Neural cell (in vitro differentiated cells): ENCODE measurements at regions not wholly inside any gene's neighbourhood (a gene's known extent, or its start where the extent isn't known, plus 50 kb on each side); places are given as distances from the start of the nearest gene placed in this dataset.

Experiments used
- H2AFZ ChIP-seq: fragments of 200-600, 300-800 bp; sonication (generic), shearing (Covaris generic); 2 replicates; pipeline ENCODE4 v1.6.0; 2014; ENCODE audit warnings: low read depth, mild to moderate bottlenecking, antibody characterized with exemption, low read length, moderate library complexity
- H3F3A ChIP-seq: fragments of 200-600 bp; shearing (Covaris generic); 2 replicates; pipeline ENCODE4 v1.6.1; 2016; ENCODE audit warnings: mild to moderate bottlenecking, moderate library complexity, mixed read lengths, antibody characterized with exemption, low read length; ENCODE audit not compliant: insufficient read depth, poor library complexity, severe bottlenecking
- H3K27ac ChIP-seq: fragments of 200-600, 300-800 bp; sonication (generic), shearing (Covaris generic); 2 replicates; pipeline ENCODE4 v1.5.1; 2014; ENCODE audit warnings: mild to moderate bottlenecking, low read length, moderate library complexity
- H3K27me3 ChIP-seq: fragments of 300-800, 200-600 bp; sonication (generic), shearing (Covaris generic); 2 replicates; pipeline ENCODE4 v1.6.0; 2014; ENCODE audit warnings: mild to moderate bottlenecking, low read depth, low read length, moderate library complexity; ENCODE audit not compliant: insufficient read depth
- H3K36me3 ChIP-seq: fragments of 300-800, 200-600 bp; sonication (generic), shearing (Covaris generic); 2 replicates; pipeline ENCODE4 v1.5.1; 2014; ENCODE audit warnings: mild to moderate bottlenecking, antibody characterized with exemption, low read length, moderate library complexity; ENCODE audit not compliant: insufficient read depth
- H3K4me2 ChIP-seq: fragments of 300-800, 200-600 bp; sonication (generic), shearing (Covaris generic); 2 replicates; pipeline ENCODE4 v1.6.0; 2014; ENCODE audit warnings: mild to moderate bottlenecking, low read length
- H3K4me3 ChIP-seq: fragments of 300-800, 200-600 bp; sonication (generic), shearing (Covaris generic); 2 replicates; pipeline ENCODE4 v1.5.1; 2014; ENCODE audit warnings: mild to moderate bottlenecking, low read length, moderate library complexity
- H3K79me2 ChIP-seq: fragments of 200-600 bp; shearing (Covaris generic); replicated peaks from 2 replicates; pipeline ENCODE4 v1.6.0; 2014; ENCODE audit warnings: mild to moderate bottlenecking, low read length, moderate library complexity; ENCODE audit not compliant: insufficient read depth
- H3K9ac ChIP-seq: fragments of 300-800, 200-600 bp; sonication (generic), shearing (Covaris generic); 2 replicates; pipeline ENCODE4 v1.6.1; 2016; ENCODE audit warnings: mild to moderate bottlenecking, low read length, mixed read lengths
- H3K9me2 ChIP-seq: fragments of 200-600 bp; shearing (Covaris generic); 2 replicates; pipeline ENCODE4 v1.6.1; 2016; ENCODE audit warnings: mild to moderate bottlenecking, low read length, mixed read lengths; ENCODE audit not compliant: insufficient read depth
- H3K9me3 ChIP-seq: fragments of 200-600, 300-800 bp; sonication (generic), shearing (Covaris generic); 2 replicates; pipeline ENCODE4 v1.6.1; 2016; ENCODE audit warnings: mild to moderate bottlenecking, mixed run types, low read length, moderate library complexity, mixed read lengths
- H4K20me1 ChIP-seq: fragments of 200-600 bp; shearing (Covaris generic); 2 replicates; pipeline ENCODE4 v1.6.1; 2016; ENCODE audit warnings: mild to moderate bottlenecking, mixed run types; ENCODE audit not compliant: insufficient read depth
- CTCF ChIP-seq: fragments of 450-650 bp; IDR thresholded peaks from 2 replicates; pipeline ENCODE4 v1.5.1; 2014; ENCODE audit warnings: antibody characterized with exemption, mild to moderate bottlenecking, moderate library complexity; ENCODE audit not compliant: poor library complexity, severe bottlenecking
- EP300 ChIP-seq: fragments of 450-650 bp; conservative IDR thresholded peaks from 2 replicates; pipeline ENCODE4 v1.6.1; 2014; ENCODE audit warnings: antibody characterized with exemption, mild to moderate bottlenecking, moderate library complexity; ENCODE audit not compliant: poor library complexity, severe bottlenecking
- EZH2 ChIP-seq: fragments of 200-600, 300-800 bp; shearing (Covaris generic), sonication (generic); IDR thresholded peaks from 2 replicates; pipeline ENCODE4 v1.6.1; 2014; ENCODE audit warnings: antibody characterized with exemption, low read length, borderline replicate concordance, mild to moderate bottlenecking; ENCODE audit not compliant: insufficient read depth, poor library complexity, severe bottlenecking
- MXI1 ChIP-seq: fragments of 450-650 bp; conservative IDR thresholded peaks from 2 replicates; pipeline ENCODE4 v1.6.1; 2014; ENCODE audit warnings: antibody characterized with exemption, mild to moderate bottlenecking; ENCODE audit not compliant: poor library complexity, severe bottlenecking
- POLR2AphosphoS5 ChIP-seq: IDR thresholded peaks from 2 replicates; pipeline ENCODE4 v1.6.1; 2012
- RAD21 ChIP-seq: fragments of 450-650 bp; conservative IDR thresholded peaks from 2 replicates; pipeline ENCODE4 v1.6.1; 2014; ENCODE audit warnings: antibody characterized with exemption, mild to moderate bottlenecking, moderate library complexity
- REST ChIP-seq: IDR thresholded peaks from 2 replicates; pipeline ENCODE4 v1.6.1; 2012; ENCODE audit warnings: borderline replicate concordance
- SMC3 ChIP-seq: fragments of 450-650 bp; conservative IDR thresholded peaks from 2 replicates; pipeline ENCODE4 v1.6.1; 2014; ENCODE audit warnings: antibody characterized with exemption, mild to moderate bottlenecking, moderate library complexity; ENCODE audit not compliant: poor library complexity
- TAF1 ChIP-seq: IDR thresholded peaks from 2 replicates; pipeline ENCODE4 v1.6.1; 2012; ENCODE audit warnings: low read depth

DNA sequence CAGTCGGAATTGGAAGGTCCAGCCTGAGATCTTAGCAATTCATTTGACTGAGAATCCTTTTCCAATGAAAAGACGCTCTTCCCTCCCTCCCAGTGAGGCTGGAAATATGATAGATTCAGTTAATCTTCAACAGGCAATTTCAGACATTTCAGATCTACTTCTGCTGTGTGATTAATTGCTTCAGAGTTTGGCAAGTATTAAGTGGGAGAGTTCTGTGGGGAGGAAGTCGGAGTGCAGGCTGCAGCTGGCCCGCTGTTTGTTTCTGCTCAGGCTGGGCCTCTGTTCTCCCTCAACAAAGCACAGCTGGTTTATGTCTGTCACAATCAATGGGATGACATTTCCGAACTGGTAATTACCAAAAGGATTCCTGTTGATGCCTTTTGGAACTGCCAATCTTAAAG is 178.2 kb downstream of the NDFIP2 start:
- Histone ChIP-seq H3K79me2 (no peaks in the 10 kb centered on the region), H3K27ac (no peak overlapping the region), H3K9me3 (no peaks in the 10 kb centered on the region), H3K9ac (no peak overlapping the region), H3K27me3 (no peaks in the 10 kb centered on the region), H3K4me2 (no peak overlapping the region), H2AFZ (no peak overlapping the region), H3K36me3 (no peaks in the 10 kb centered on the region), H4K20me1 (no peaks in the 10 kb centered on the region), H3K9me2 (no peaks in the 10 kb centered on the region), H3K4me3 (no peak overlapping the region), H3F3A (no peaks in the 10 kb centered on the region)
- TF ChIP-seq RAD21 (no peak), TAF1 (no peak), POLR2AphosphoS5 (no peak), EZH2 (no peak), EP300 (no peak)

DNA sequence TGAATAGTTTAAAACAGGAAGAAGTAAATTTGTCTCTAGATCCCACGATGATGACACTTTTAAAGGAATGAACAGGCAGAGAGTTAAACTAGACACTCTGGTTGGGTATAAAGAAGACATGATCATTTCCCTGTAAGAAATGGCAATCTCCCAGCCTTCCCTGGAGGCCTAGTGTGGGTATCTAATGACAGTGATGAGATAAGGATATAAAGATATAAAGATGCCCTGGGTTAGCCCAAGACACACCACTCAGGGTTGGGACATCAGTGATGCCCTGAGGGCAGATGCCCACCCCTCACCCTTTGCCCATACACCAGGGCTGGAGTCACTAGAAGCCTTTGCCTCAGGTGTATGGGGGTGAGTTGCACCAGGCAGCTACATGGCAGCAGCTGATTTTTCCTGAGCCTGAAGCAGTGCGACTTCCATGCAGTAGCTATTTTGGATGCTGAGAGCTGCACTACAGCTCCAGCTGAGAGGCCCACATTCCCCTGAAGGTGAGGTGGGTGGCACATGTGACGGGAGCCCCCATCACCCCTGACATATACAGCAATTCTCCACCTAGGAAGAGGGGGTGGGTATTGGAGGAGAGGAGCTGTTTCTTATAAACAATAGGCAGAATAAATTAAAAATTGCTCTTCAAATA is 177.5 kb downstream of the NDFIP2 start:
- Histone ChIP-seq H3K9me3 (no peaks in the 10 kb centered on the region), H2AFZ (no peak overlapping the region), H4K20me1 (no peaks in the 10 kb centered on the region), H3K4me3 (no peak overlapping the region), H3K36me3 (no peaks in the 10 kb centered on the region), H3F3A (no peaks in the 10 kb centered on the region), H3K4me2 (no peak overlapping the region), H3K79me2 (no peaks in the 10 kb centered on the region), H3K9me2 (no peaks in the 10 kb centered on the region), H3K27ac (no peak overlapping the region), H3K9ac (no peak overlapping the region), H3K27me3 (no peaks in the 10 kb centered on the region)
- TF ChIP-seq CTCF = no peak
- no peak for TF ChIP-seq RAD21
- no peak for TF ChIP-seq EZH2
- TF ChIP-seq EP300 = no peak
- TF ChIP-seq TAF1 = no peak
- TF ChIP-seq REST = no peak
- TF ChIP-seq SMC3 = no peak
- no peak for TF ChIP-seq MXI1
- TF ChIP-seq POLR2AphosphoS5 = no peak
